ENCODE measurements at regions not wholly inside any gene's neighbourhood (a gene's known extent, or its start where the extent isn't known, plus 50 kb on each side); places are given as distances from the start of the nearest gene placed in this dataset.
"Not testable (repeated sequence)": the region's sequence is repeated elsewhere in the genome, so short reads cannot be mapped to it uniquely, and the experiment has no call there.

GRCh38 chr16:29154676-29155121 lies 169.8 kb downstream of the LAT start:
- no peak for TF ChIP-seq CTCF (IDR thresholded peaks at IDR 0.05)
- no peak overlapping the region for H3K27ac ChIP-seq
- H3K27me3 ChIP-seq (replicated peaks; ENCODE audit: insufficient read depth) = no peaks in the 10 kb centered on the region
- peaks cover 0 to 5% of the 10 kb centered on the region in 2 donors for H3K4me1 ChIP-seq (ENCODE audit: control insufficient read depth in 1 of 2, low read depth in 2 of 2)
- ATAC-seq (ENCODE audit: insufficient number of reproducible peaks, low FRiP score, low read depth) = no peak
- no peaks in the 10 kb centered on the region for H3K9me3 ChIP-seq
- no peaks in the 10 kb centered on the region for H3K36me3 ChIP-seq
- H3K4me3 ChIP-seq = no peak overlapping the region
- no peak for DNase-seq (ENCODE audit: low spot score)

GRCh38 chr16:29154088-29154487 lies 169.2 kb downstream of the LAT start:
- Histone ChIP-seq H3K4me1 (ENCODE audit: control insufficient read depth in 1 of 2, low read depth in 2 of 2) (peaks cover 0 to 5% of the 10 kb centered on the region in 2 donors), H3K4me3 (no peak overlapping the region), H3K36me3 (no peaks in the 10 kb centered on the region), H3K27ac (no peak overlapping the region), H3K9me3 (no peaks in the 10 kb centered on the region), H3K27me3 (replicated peaks; ENCODE audit: insufficient read depth) (no peaks in the 10 kb centered on the region)
- no peak for TF ChIP-seq CTCF (IDR thresholded peaks at IDR 0.05)
- no peak for ATAC-seq (ENCODE audit: insufficient number of reproducible peaks, low FRiP score, low read depth)
- DNase-seq (ENCODE audit: low spot score) = no peak

- H3K9me3 ChIP-seq; H3K4me1 ChIP-seq (ENCODE audit: control insufficient read depth in 1 of 2, low read depth in 2 of 2); H3K27me3 ChIP-seq (replicated peaks; ENCODE audit: insufficient read depth); H3K4me3 ChIP-seq; ATAC-seq (ENCODE audit: insufficient number of reproducible peaks, low FRiP score, low read depth); DNase-seq (ENCODE audit: low spot score); H3K36me3 ChIP-seq; H3K27ac ChIP-seq: not testable (repeated sequence)
Observed at GRCh38 chr16:29153307-29153706, 168.5 kb downstream of the LAT start.

GRCh38 chr16:29152544-29153031 lies 167.7 kb downstream of the LAT start:
- DNase-seq (ENCODE audit: low spot score); H3K27me3 ChIP-seq (replicated peaks; ENCODE audit: insufficient read depth); H3K27ac ChIP-seq; H3K36me3 ChIP-seq; H3K4me3 ChIP-seq; ATAC-seq (ENCODE audit: insufficient number of reproducible peaks, low FRiP score, low read depth); H3K4me1 ChIP-seq (ENCODE audit: control insufficient read depth in 1 of 2, low read depth in 2 of 2); H3K9me3 ChIP-seq: not testable (repeated sequence)

- no peaks in the 10 kb centered on the region for H3K27me3 ChIP-seq (replicated peaks; ENCODE audit: insufficient read depth)
- no peak for TF ChIP-seq CTCF (IDR thresholded peaks at IDR 0.05)
- ATAC-seq (ENCODE audit: insufficient number of reproducible peaks, low FRiP score, low read depth) (no peak), DNase-seq (ENCODE audit: low spot score) (no peak)
- H3K4me3 ChIP-seq = no peak overlapping the region
- H3K27ac ChIP-seq = no peak overlapping the region
- no peaks in the 10 kb centered on the region for H3K9me3 ChIP-seq
- H3K4me1 ChIP-seq (ENCODE audit: control insufficient read depth in 1 of 2, low read depth in 2 of 2) = no peaks in the 10 kb centered on the region
- no peaks in the 10 kb centered on the region for H3K36me3 ChIP-seq
Observed at GRCh38 chr16:29151317-29151716, 166.5 kb downstream of the LAT start.

GRCh38 chr16:29149912-29150311 lies 165.1 kb downstream of the LAT start:
- ATAC-seq (ENCODE audit: insufficient number of reproducible peaks, low FRiP score, low read depth); H3K4me1 ChIP-seq (ENCODE audit: control insufficient read depth in 1 of 2, low read depth in 2 of 2); DNase-seq (ENCODE audit: low spot score); H3K27me3 ChIP-seq (replicated peaks; ENCODE audit: insufficient read depth); H3K9me3 ChIP-seq; H3K4me3 ChIP-seq; H3K36me3 ChIP-seq; H3K27ac ChIP-seq: not testable (repeated sequence)

- H3K27me3 ChIP-seq (replicated peaks; ENCODE audit: insufficient read depth) = no peaks in the 10 kb centered on the region
- H3K27ac ChIP-seq = no peak overlapping the region
- no peaks in the 10 kb centered on the region for H3K9me3 ChIP-seq
- no peak for DNase-seq (ENCODE audit: low spot score)
- H3K4me3 ChIP-seq = no peak overlapping the region
- TF ChIP-seq CTCF (IDR thresholded peaks at IDR 0.05) = no peak
- no peaks in the 10 kb centered on the region for H3K4me1 ChIP-seq (ENCODE audit: control insufficient read depth in 1 of 2, low read depth in 2 of 2)
- ATAC-seq (ENCODE audit: insufficient number of reproducible peaks, low FRiP score, low read depth) = no peak
- H3K36me3 ChIP-seq = no peaks in the 10 kb centered on the region
Observed at GRCh38 chr16:29148867-29149272, 164.0 kb downstream of the LAT start.

Data from thoracic aorta (tissue), 2 donors.